Osteoblast (primary cell): ENCODE measurements at regions not wholly inside any gene's neighbourhood (a gene's known extent, or its start where the extent isn't known, plus 50 kb on each side); places are given as distances from the start of the nearest gene placed in this dataset.

Experiments
- DNase-seq: peaks from one replicate; pipeline ENCODE4 v3.0.0; 2011; ENCODE audit warnings: low spot score, mixed read lengths; ENCODE audit not compliant: insufficient read length; ENCODE audit errors: missing footprints
- H2AFZ ChIP-seq: 2 replicates; pipeline ENCODE4 v1.6.0; 2011; ENCODE audit warnings: mild to moderate bottlenecking, low read length
- H3K27ac ChIP-seq: 2 replicates; pipeline ENCODE4 v1.5.1; 2011; ENCODE audit warnings: mild to moderate bottlenecking, low read depth, low read length, moderate library complexity
- H3K27me3 ChIP-seq: 2 replicates; pipeline ENCODE4 v1.6.0; 2012; ENCODE audit warnings: mild to moderate bottlenecking, control low read depth, inconsistent platforms, low read length, moderate library complexity; ENCODE audit not compliant: insufficient read depth
- H3K36me3 ChIP-seq: 2 replicates; pipeline ENCODE4 v1.5.1; 2011; ENCODE audit warnings: mild to moderate bottlenecking, low read length, control low read depth, moderate library complexity; ENCODE audit not compliant: insufficient read depth
- H3K4me1 ChIP-seq: 2 replicates; pipeline ENCODE4 v1.5.1; 2011; ENCODE audit warnings: mild to moderate bottlenecking, low read length, control low read depth, moderate library complexity; ENCODE audit not compliant: insufficient read depth
- H3K4me2 ChIP-seq: 2 replicates; pipeline ENCODE4 v1.6.0; 2011; ENCODE audit warnings: mild to moderate bottlenecking, low read length; ENCODE audit not compliant: insufficient read depth
- H3K4me3 ChIP-seq: fragments of 200-600 bp; sonication (generic); 3 replicates; pipeline ENCODE4 v1.5.1; 2012; ENCODE audit warnings: mild to moderate bottlenecking, low read length, inconsistent platforms; ENCODE audit not compliant: insufficient read depth
- H3K79me2 ChIP-seq: 2 replicates; pipeline ENCODE4 v1.6.0; 2012; ENCODE audit warnings: mild to moderate bottlenecking, low read length, control low read depth, inconsistent platforms; ENCODE audit not compliant: insufficient read depth
- H3K9me3 ChIP-seq: 2 replicates; pipeline ENCODE4 v1.5.1; 2011; ENCODE audit warnings: low read depth, low read length, control low read depth
- H4K20me1 ChIP-seq: 2 replicates; pipeline ENCODE4 v1.6.0; 2012; ENCODE audit warnings: mild to moderate bottlenecking, low read length, control low read depth; ENCODE audit not compliant: insufficient read depth
- TF ChIP-seq, protein P1 (sequence below): IDR thresholded peaks from 2 replicates; pipeline ENCODE4 v1.5.1; 2011; ENCODE audit warnings: mild to moderate bottlenecking, low read depth, low read length, moderate library complexity; ENCODE audit errors: extremely low read depth

- Histone ChIP-seq H3K4me2 (no peak overlapping the region), H3K4me1 (no peaks in the 10 kb centered on the region), H3K27ac (no peak overlapping the region), H3K36me3 (no peaks in the 10 kb centered on the region), H3K4me3 (no peak overlapping the region), H3K79me2 (no peaks in the 10 kb centered on the region), H3K9me3 (no peaks in the 10 kb centered on the region), H3K27me3 (no peaks in the 10 kb centered on the region), H4K20me1 (no peaks in the 10 kb centered on the region), H2AFZ (no peak overlapping the region)
- no peak for DNase-seq
- TF ChIP-seq, protein P1, sequence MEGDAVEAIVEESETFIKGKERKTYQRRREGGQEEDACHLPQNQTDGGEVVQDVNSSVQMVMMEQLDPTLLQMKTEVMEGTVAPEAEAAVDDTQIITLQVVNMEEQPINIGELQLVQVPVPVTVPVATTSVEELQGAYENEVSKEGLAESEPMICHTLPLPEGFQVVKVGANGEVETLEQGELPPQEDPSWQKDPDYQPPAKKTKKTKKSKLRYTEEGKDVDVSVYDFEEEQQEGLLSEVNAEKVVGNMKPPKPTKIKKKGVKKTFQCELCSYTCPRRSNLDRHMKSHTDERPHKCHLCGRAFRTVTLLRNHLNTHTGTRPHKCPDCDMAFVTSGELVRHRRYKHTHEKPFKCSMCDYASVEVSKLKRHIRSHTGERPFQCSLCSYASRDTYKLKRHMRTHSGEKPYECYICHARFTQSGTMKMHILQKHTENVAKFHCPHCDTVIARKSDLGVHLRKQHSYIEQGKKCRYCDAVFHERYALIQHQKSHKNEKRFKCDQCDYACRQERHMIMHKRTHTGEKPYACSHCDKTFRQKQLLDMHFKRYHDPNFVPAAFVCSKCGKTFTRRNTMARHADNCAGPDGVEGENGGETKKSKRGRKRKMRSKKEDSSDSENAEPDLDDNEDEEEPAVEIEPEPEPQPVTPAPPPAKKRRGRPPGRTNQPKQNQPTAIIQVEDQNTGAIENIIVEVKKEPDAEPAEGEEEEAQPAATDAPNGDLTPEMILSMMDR = no peak
Measured at GRCh38 chr11:115580927-115581680, 76.9 kb upstream of the CADM1 start.

DNA sequence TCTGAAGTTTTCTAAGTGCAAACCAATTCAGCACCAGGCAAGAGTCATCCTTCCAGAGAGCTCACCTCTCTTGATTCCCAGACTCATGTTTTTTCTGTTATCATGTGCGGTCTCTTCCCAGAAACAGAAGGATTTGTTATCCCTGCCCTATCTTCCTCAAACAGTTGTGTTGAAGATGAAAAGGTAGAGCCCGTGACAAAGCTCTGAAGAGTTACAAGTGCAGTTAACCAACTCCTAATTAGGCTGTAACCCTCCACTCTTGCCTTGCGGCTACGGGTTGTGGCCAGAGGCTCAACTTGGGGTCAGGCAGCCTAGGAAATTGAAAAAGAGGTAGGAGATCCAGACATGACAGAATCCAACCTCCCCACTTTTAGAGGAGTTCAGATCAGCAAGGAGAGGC is 76.2 kb upstream of the CADM1 start:
- no peak for DNase-seq

DNA sequence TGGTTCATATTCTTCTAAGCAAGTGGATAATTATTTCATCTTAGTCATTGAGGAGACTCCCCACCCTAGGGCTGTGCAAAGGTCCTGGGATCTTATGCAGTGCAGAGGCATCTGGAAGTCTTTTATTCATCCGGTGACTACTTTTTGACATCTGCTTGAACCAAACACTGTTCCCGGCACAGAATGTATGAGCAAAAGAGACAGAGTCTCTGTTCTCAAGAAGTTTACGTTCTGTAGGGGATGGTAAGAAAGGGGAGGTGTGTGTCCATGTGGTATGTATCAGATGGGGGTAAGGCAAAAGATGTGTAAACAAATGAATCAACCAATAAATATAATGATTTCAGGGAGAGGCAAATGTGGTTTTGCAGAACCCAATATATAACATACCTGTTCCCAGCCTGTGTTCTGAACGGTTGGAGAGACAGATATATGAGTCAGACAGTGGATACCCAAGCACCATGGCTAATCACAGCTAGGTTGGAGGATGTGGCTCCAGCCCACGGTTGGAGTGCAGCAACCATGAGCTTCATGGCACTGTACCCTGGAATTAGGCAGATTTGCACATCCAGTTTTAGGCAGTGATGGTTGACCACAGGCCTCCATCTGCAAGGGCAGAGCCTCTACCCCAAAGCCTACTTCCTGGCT is 75.1 kb upstream of the CADM1 start:
- Histone ChIP-seq H3K4me3 (no peak overlapping the region), H3K4me2 (no peak overlapping the region), H4K20me1 (no peaks in the 10 kb centered on the region), H3K79me2 (no peaks in the 10 kb centered on the region), H3K27ac (no peak overlapping the region), H3K27me3 (no peaks in the 10 kb centered on the region), H3K4me1 (no peaks in the 10 kb centered on the region), H3K36me3 (no peaks in the 10 kb centered on the region), H3K9me3 (no peaks in the 10 kb centered on the region), H2AFZ (no peak overlapping the region)
- TF ChIP-seq, protein P1 = no peak
- DNase-seq = no peak

More for the DNA sequence above, 76.2 kb upstream of the CADM1 start:
- Histone ChIP-seq H3K4me1 (no peaks in the 10 kb centered on the region), H2AFZ (no peak overlapping the region), H3K27ac (no peak overlapping the region), H3K9me3 (no peaks in the 10 kb centered on the region), H3K36me3 (no peaks in the 10 kb centered on the region), H3K4me3 (no peak overlapping the region), H3K79me2 (no peaks in the 10 kb centered on the region), H3K27me3 (no peaks in the 10 kb centered on the region), H4K20me1 (no peaks in the 10 kb centered on the region), H3K4me2 (no peak overlapping the region)
- TF ChIP-seq, protein P1 = no peak

DNA sequence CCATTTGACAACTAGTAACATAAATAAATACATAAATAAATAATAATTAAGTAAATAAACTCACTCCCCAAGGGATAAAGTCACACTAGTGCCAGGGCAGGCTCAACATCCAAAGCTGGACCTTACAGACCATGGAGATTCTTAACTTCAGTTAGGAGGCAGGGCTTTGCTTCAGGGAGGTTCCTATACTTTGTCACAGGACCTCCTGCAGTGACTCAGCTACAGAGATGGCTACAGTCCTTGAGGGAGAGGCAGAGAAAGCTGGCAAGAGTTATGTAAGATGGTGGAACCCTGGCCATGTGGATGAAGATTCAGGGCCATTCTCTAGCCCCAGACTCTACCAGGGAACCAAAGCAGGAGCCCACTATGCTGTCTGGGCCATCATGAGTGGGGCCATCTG is 74.1 kb upstream of the CADM1 start:
- H3K4me1 ChIP-seq = no peaks in the 10 kb centered on the region
- H4K20me1 ChIP-seq = no peaks in the 10 kb centered on the region
- H3K27me3 ChIP-seq = no peaks in the 10 kb centered on the region
- no peaks in the 10 kb centered on the region for H3K9me3 ChIP-seq
- no peak overlapping the region for H3K4me3 ChIP-seq
- H2AFZ ChIP-seq = no peak overlapping the region
- H3K79me2 ChIP-seq = no peaks in the 10 kb centered on the region
- DNase-seq = no peak
- no peak overlapping the region for H3K4me2 ChIP-seq
- H3K36me3 ChIP-seq = no peaks in the 10 kb centered on the region
- TF ChIP-seq, protein P1 = no peak
- H3K27ac ChIP-seq = no peak overlapping the region
